ENCODE measurements at regions not wholly inside any gene's neighbourhood (a gene's known extent, or its start where the extent isn't known, plus 50 kb on each side); places are given as distances from the start of the nearest gene placed in this dataset.

GRCh38 chr13:109509154-109509900 lies 277.1 kb downstream of the IRS2 start:
- TF ChIP-seq CTCF (IDR thresholded peaks at IDR 0.05) = no peak

GRCh38 chr13:109500146-109500773 lies 286.1 kb downstream of the IRS2 start:
- TF ChIP-seq CTCF (IDR thresholded peaks at IDR 0.05) = no peak

- TF ChIP-seq CTCF (IDR thresholded peaks at IDR 0.05) = no peak
Measured at GRCh38 chr13:109497917-109498316, 288.5 kb downstream of the IRS2 start.

- TF ChIP-seq CTCF (IDR thresholded peaks at IDR 0.05) = no peak
Measured at GRCh38 chr13:109496216-109496615, 290.2 kb downstream of the IRS2 start.

GRCh38 chr13:109494925-109495369 lies 291.4 kb downstream of the IRS2 start:
- TF ChIP-seq CTCF (IDR thresholded peaks at IDR 0.05) = no peak

GRCh38 chr13:109485136-109485794 lies 301.1 kb downstream of the IRS2 start:
- TF ChIP-seq CTCF (IDR thresholded peaks at IDR 0.05) = no peak

- no peak for TF ChIP-seq CTCF (IDR thresholded peaks at IDR 0.05)
Measured at GRCh38 chr13:109483284-109483683, 303.1 kb downstream of the IRS2 start.

Data from LNCAP (cell line).